KG1 (cell line): ENCODE measurements at regions not wholly inside any gene's neighbourhood (a gene's known extent, or its start where the extent isn't known, plus 50 kb on each side); places are given as distances from the start of the nearest gene placed in this dataset.

ENCODE experiments used
- DNase-seq: peaks from one replicate; lab custom pipeline; 2025; lab: John Stamatoyannopoulos, UW

- no peak for DNase-seq
These were observed 265.1 kb downstream of the HTR7 start for GRCh38 chr10:90592638-90593302.

GRCh38 chr10:90598513-90598912, 259.3 kb downstream of the HTR7 start:
- DNase-seq = no peak

- no peak for DNase-seq
These were observed 254.8 kb downstream of the HTR7 start for GRCh38 chr10:90602862-90603610.

- DNase-seq = no peak
These were observed 253.2 kb downstream of the HTR7 start for GRCh38 chr10:90604636-90605035.

GRCh38 chr10:90605506-90605905, 252.3 kb downstream of the HTR7 start:
- no peak for DNase-seq

- DNase-seq = no peak
These were observed 245.6 kb downstream of the HTR7 start for GRCh38 chr10:90612276-90612675.

- DNase-seq = no peak
These were observed 243.2 kb downstream of the HTR7 start for GRCh38 chr10:90614631-90615030.

- DNase-seq = no peak
These were observed 236.3 kb downstream of the HTR7 start for GRCh38 chr10:90621577-90621976.

- DNase-seq = no peak
These were observed 222.6 kb downstream of the HTR7 start for GRCh38 chr10:90635111-90635765.

- no peak for DNase-seq
These were observed 217.1 kb downstream of the HTR7 start for GRCh38 chr10:90640756-90641155.

GRCh38 chr10:90641731-90642130, 216.1 kb downstream of the HTR7 start:
- DNase-seq = no peak

GRCh38 chr10:90642136-90642535, 215.7 kb downstream of the HTR7 start:
- no peak for DNase-seq

- DNase-seq = no peak
These were observed 215.2 kb downstream of the HTR7 start for GRCh38 chr10:90642650-90643049.

GRCh38 chr10:90644165-90644564, 213.7 kb downstream of the HTR7 start:
- DNase-seq = no peak

- DNase-seq = no peak
These were observed 207.0 kb downstream of the HTR7 start for GRCh38 chr10:90650858-90651257.

GRCh38 chr10:90652519-90652918, 205.3 kb downstream of the HTR7 start:
- DNase-seq = no peak

- DNase-seq = no peak
These were observed 199.0 kb downstream of the HTR7 start for GRCh38 chr10:90658791-90659190.

- no peak for DNase-seq
These were observed 191.8 kb downstream of the HTR7 start for GRCh38 chr10:90665905-90666662.

- no peak for DNase-seq
These were observed 183.4 kb downstream of the HTR7 start for GRCh38 chr10:90674461-90674860.

GRCh38 chr10:90674928-90675327, 182.9 kb downstream of the HTR7 start:
- no peak for DNase-seq

GRCh38 chr10:90675621-90676020, 182.2 kb downstream of the HTR7 start:
- DNase-seq = no peak
